ENCODE measurements at regions not wholly inside any gene's neighbourhood (a gene's known extent, or its start where the extent isn't known, plus 50 kb on each side); places are given as distances from the start of the nearest gene placed in this dataset.

- no peaks in the 10 kb centered on the region for H3K9me3 ChIP-seq (ENCODE audit: severe bottlenecking)
- TF ChIP-seq, protein P1, sequence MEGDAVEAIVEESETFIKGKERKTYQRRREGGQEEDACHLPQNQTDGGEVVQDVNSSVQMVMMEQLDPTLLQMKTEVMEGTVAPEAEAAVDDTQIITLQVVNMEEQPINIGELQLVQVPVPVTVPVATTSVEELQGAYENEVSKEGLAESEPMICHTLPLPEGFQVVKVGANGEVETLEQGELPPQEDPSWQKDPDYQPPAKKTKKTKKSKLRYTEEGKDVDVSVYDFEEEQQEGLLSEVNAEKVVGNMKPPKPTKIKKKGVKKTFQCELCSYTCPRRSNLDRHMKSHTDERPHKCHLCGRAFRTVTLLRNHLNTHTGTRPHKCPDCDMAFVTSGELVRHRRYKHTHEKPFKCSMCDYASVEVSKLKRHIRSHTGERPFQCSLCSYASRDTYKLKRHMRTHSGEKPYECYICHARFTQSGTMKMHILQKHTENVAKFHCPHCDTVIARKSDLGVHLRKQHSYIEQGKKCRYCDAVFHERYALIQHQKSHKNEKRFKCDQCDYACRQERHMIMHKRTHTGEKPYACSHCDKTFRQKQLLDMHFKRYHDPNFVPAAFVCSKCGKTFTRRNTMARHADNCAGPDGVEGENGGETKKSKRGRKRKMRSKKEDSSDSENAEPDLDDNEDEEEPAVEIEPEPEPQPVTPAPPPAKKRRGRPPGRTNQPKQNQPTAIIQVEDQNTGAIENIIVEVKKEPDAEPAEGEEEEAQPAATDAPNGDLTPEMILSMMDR (IDR thresholded peaks at IDR 0.05; ENCODE audit: low read depth, low read length): no peak
- DNase-seq: no peak
- H3K36me3 ChIP-seq: no peaks in the 10 kb centered on the region
- H3K27ac ChIP-seq: no peak overlapping the region
- H3K27me3 ChIP-seq (ENCODE audit: insufficient read depth, low read depth, severe bottlenecking): no peaks in the 10 kb centered on the region
- no peak overlapping the region for H3K4me3 ChIP-seq (ENCODE audit: low read depth, low read length)
Observed at GRCh38 chr20:53852014-53852413, 218.4 kb downstream of the BCAS1 start.

DNA sequence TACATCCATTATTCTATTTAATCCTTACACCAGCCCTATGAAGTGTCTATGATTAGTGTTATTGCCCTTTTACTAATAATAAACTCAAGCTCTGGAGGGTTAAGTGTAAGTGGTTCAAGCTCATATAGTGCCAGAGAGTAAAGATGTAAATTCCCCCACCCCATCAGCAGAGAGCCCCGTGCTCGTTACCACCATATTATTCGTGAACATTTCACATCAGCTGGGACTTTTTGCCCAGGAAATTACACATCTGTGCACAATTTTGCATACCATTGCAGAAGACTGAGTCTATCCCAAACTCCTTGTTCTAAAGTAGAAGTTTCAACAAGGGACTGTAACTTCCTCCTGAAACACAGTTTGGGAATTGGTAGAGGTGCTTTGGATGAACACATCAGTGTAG is 220.1 kb downstream of the BCAS1 start:
- no peaks in the 10 kb centered on the region for H3K9me3 ChIP-seq (ENCODE audit: severe bottlenecking)
- no peak for DNase-seq

DNA sequence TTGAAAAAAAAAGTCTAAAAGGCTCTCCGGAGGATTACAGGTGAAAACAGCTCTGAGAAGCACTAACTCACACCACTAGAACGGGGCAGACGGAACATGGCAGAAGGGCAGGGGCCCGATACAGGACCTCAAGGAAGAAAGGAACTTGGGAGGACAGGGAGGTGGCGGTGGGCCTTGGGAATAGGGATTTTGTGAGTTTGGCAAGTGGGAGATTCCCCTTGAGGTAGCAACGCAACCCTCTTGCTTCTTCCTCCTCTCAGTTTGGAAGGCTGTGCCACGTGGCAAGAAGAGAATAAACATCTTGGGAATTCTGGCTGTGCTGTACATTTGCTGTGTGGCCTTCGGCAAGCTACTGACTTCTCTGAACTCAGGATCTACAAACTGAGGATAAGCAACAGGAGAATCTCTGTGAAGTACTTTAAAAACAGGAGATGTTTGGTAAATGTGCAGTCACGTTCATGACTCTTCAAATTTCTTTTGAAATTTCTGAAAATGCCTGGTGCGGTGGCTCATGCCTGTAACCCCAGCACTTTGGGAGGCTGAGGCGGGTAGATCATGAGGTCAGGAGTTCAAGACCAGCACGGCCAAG is 220.8 kb downstream of the BCAS1 start:
- H3K27ac ChIP-seq: no peak overlapping the region
- no peak overlapping the region for H3K4me3 ChIP-seq (ENCODE audit: low read depth, low read length)
- H3K36me3 ChIP-seq: no peaks in the 10 kb centered on the region
- TF ChIP-seq, protein P1 (IDR thresholded peaks at IDR 0.05; ENCODE audit: low read depth, low read length): no peak
- DNase-seq: no peak
- no peaks in the 10 kb centered on the region for H3K9me3 ChIP-seq (ENCODE audit: severe bottlenecking)
- no peaks in the 10 kb centered on the region for H3K27me3 ChIP-seq (ENCODE audit: insufficient read depth, low read depth, severe bottlenecking)

More for the DNA sequence above, 220.1 kb downstream of the BCAS1 start:
- H3K27ac ChIP-seq: no peak overlapping the region
- TF ChIP-seq, protein P1 (IDR thresholded peaks at IDR 0.05; ENCODE audit: low read depth, low read length): no peak
- no peak overlapping the region for H3K4me3 ChIP-seq (ENCODE audit: low read depth, low read length)
- H3K36me3 ChIP-seq: no peaks in the 10 kb centered on the region
- H3K27me3 ChIP-seq (ENCODE audit: insufficient read depth, low read depth, severe bottlenecking): no peaks in the 10 kb centered on the region

DNA sequence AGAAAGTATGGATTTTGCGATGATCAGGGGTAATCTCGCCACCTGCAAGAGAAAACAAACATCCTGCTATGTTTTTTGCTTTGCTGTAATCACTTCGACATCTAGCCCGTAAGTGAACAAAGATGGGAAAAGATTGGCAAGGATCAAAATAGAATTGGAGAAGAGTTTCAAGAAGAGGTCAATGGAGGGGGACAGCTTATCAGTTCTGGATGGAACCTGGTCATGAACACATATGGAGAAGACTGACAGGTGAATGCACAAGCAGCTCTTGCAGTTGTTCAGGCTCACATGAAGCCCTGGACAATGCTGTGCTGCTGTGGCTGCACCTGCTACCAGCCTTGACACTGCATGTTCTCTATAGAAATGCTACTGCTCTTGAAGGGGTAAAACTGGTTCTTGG is 222.1 kb downstream of the BCAS1 start:
- Histone ChIP-seq H3K27me3 (ENCODE audit: insufficient read depth, low read depth, severe bottlenecking) (no peaks in the 10 kb centered on the region), H3K36me3 (no peaks in the 10 kb centered on the region), H3K9me3 (ENCODE audit: severe bottlenecking) (no peaks in the 10 kb centered on the region), H3K4me3 (ENCODE audit: low read depth, low read length) (no peak overlapping the region), H3K27ac (no peak overlapping the region)
- TF ChIP-seq, protein P1 (IDR thresholded peaks at IDR 0.05; ENCODE audit: low read depth, low read length): no peak
- DNase-seq: no peak

- Histone ChIP-seq H3K36me3 (no peaks in the 10 kb centered on the region), H3K27me3 (ENCODE audit: insufficient read depth, low read depth, severe bottlenecking) (no peaks in the 10 kb centered on the region), H3K4me3 (ENCODE audit: low read depth, low read length) (no peak overlapping the region), H3K27ac (no peak overlapping the region), H3K9me3 (ENCODE audit: severe bottlenecking) (no peaks in the 10 kb centered on the region)
- TF ChIP-seq, protein P1 (IDR thresholded peaks at IDR 0.05; ENCODE audit: low read depth, low read length): no peak
- no peak for DNase-seq
Observed at GRCh38 chr20:53847837-53848170, 222.6 kb downstream of the BCAS1 start.

- Histone ChIP-seq H3K27me3 (ENCODE audit: insufficient read depth, low read depth, severe bottlenecking) (no peaks in the 10 kb centered on the region), H3K36me3 (no peaks in the 10 kb centered on the region), H3K4me3 (ENCODE audit: low read depth, low read length) (no peak overlapping the region), H3K27ac (no peak overlapping the region), H3K9me3 (ENCODE audit: severe bottlenecking) (no peaks in the 10 kb centered on the region)
- no peak for DNase-seq
- TF ChIP-seq, protein P1 (IDR thresholded peaks at IDR 0.05; ENCODE audit: low read depth, low read length): no peak
Observed at GRCh38 chr20:53847139-53847836, 223.1 kb downstream of the BCAS1 start.
